A204.1 (cell line): ENCODE measurements at regions not wholly inside any gene's neighbourhood (a gene's known extent, or its start where the extent isn't known, plus 50 kb on each side); places are given as distances from the start of the nearest gene placed in this dataset.

ENCODE experiments used
- FAIRE-seq: peaks from 2 replicates; lab custom pipeline; 2012; peaks lifted over from hg19 to GRCh38; lab: Jason Lieb, UNC

DNA sequence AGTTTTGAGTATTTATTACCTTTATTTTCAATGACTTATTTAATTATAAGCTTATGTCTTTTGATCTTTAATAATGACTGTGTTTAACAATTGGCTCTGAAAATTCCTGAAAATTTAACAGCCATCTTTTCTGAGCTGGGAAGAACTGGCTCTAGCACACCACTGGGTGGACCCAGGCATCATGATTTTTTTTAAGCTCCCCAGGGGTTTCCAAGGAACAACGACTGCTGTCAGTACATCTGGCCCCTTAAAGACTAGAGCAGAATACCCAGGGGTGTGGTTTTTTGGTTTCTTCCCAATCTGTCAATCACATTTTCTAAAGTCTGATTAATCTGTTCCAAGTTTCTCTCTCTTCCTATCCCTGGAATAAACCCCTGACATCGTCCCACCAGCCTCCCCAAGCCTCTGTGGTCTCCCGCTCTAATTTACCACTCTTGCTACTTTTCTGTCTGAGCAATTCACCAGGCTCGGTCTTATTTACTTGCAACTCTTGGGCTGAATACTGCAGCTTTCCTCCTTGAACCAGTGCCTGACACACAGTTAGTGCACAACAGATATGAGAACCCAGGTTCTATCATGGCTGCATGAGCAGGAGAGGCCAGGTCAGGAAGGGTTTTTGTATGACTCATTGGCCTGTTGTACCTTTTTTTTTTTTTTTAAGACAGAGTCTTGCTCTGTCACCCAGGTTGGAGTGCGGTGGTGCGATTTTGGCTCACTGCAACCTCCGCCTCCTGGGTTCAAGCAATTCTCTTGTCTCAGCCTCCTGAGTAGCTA lies 321.9 kb downstream of the ZSWIM6 start:
- FAIRE-seq: no peak

DNA sequence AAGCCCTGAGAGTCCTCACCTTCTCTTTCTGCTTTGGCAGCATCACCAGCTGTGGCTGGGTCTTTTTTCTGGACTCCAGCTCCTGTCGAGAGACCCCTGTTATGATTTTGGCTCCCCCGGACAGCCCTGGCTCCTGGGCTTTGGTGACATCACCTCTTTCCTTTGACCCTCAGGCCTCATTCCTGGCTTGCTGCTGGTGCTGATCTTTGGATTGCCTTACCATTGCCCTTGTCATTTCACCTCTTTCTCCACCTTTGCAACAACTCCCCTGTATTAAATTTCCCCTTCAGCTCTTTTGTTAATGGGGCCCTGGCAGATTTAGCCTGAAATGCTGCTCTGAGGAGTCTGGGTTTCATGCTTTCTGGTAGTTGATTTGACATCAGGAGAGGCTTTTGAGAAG lies 322.8 kb downstream of the ZSWIM6 start:
- FAIRE-seq: no peak

DNA sequence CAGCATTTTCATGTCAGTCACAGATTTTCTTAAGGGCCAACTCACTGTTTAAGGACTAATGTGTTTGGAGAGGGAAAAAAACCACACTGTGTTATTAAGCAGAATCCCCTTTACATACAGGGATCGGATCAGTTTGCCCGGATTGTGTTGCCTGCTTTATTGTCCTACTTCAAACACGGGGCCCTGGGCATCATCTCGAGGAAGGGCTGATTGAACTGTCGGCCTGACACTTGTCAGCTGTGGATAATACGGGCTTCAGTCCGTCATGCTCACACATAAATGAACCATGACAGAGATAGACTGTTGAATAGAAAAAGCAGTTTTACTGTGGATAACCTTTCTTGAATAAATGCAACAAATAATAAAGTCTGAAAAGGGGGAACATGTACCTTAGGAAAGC lies 325.0 kb downstream of the ZSWIM6 start:
- FAIRE-seq: no peak

DNA sequence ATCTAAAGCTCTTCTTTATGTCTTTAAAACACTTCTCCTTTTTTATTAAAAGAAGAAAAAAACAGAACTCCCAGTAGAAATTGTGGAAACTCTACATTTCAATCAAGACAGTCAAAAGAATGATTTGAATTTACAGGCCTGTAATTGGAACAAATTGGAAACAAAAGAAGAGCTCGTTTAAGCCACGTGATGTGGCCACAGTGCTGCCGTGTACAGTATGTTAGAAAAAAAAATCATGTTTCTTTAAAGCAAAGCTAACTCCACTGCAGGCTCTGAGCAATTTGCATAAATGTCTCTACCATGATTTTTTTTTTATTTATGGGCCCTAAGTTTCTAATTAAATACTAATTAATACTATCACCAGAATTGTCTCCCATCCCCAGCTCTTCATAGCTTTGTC lies 325.6 kb downstream of the ZSWIM6 start:
- no peak for FAIRE-seq

- FAIRE-seq: no peak
These were observed 326.5 kb downstream of the ZSWIM6 start for GRCh38 chr5:61658592-61659008.

- FAIRE-seq: no peak
These were observed 327.2 kb downstream of the ZSWIM6 start for GRCh38 chr5:61659221-61659696.

DNA sequence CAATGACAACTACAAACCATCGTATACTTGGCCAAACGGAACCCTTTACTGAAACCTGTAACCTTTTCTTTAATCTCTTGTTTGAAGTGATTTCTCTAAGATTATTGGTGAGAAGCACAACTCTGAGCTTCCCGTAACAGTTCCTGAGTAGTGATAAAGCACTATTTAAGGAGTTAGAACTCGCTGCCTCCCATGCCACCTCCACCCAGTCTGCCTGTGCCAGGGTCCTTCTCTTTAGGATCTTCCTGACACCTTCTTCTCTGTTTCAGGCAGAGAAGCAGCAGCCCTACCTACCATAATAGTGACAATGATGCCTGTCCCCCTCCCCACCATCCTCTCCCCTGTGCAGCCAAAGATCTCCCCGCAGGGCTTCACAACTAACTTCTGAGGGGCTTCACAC lies 330.6 kb downstream of the ZSWIM6 start:
- no peak for FAIRE-seq

- FAIRE-seq: no peak
These were observed 334.1 kb downstream of the ZSWIM6 start for GRCh38 chr5:61666064-61666621.

- no peak for FAIRE-seq
These were observed 335.6 kb downstream of the ZSWIM6 start for GRCh38 chr5:61667525-61668218.

GRCh38 chr5:61669531-61669930 lies 337.5 kb downstream of the ZSWIM6 start:
- FAIRE-seq: no peak

GRCh38 chr5:61670941-61671340 lies 338.9 kb downstream of the ZSWIM6 start:
- no peak for FAIRE-seq

DNA sequence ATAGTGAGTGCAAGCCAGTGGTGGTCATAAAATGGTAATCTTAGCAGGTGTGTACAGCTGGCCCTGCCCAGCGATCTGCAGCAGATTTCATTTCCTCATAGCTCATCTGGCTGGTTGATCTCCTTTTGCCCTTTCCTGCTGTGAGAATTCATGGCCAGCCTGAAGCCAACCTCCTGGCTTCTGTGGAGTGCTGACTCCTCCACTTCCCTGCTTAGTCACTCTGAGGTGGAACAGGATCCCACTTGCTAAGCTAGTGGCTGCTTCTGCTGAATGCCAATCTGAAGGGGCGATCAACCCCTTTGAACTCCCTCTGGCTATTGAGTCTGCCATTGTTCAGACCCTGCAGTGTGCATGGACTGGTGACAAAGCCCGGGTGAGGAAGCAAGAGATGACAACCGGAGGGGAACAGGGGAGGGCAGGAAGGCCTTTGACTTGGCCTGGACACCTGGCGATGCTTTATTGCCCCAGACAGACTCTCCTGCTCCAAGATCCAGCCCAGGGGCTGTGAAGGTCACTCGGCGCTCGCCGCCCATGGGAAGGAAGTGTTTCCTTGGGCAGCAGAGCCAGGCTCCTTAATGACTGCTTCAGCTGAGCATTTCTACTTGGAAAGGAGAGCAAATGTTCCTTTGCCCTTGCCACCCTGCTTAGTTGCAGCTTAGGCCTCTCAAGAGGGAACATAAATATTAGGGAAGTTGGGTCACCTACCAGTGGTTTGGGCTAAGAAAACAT lies 341.1 kb downstream of the ZSWIM6 start:
- no peak for FAIRE-seq

DNA sequence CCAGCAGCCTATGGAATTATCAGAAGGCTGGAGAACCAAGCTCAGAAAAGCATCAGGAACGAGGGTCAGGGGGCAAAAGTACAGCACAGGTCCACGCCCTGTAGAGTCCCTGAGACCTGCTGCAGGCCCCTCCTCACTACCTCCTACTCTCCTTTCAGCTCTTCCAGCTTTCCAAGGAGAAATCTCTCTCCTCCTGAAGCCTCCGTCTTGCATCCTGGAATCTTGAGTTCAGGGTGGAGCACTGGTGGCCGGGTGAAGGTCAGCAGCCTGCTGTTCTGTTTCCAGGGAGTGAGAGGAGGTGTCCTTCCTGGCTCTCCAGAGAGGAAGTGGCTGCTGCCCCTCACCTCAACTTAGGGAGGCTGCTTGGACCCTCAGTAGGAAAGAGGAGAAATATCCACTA lies 342.3 kb downstream of the ZSWIM6 start:
- FAIRE-seq: no peak

DNA sequence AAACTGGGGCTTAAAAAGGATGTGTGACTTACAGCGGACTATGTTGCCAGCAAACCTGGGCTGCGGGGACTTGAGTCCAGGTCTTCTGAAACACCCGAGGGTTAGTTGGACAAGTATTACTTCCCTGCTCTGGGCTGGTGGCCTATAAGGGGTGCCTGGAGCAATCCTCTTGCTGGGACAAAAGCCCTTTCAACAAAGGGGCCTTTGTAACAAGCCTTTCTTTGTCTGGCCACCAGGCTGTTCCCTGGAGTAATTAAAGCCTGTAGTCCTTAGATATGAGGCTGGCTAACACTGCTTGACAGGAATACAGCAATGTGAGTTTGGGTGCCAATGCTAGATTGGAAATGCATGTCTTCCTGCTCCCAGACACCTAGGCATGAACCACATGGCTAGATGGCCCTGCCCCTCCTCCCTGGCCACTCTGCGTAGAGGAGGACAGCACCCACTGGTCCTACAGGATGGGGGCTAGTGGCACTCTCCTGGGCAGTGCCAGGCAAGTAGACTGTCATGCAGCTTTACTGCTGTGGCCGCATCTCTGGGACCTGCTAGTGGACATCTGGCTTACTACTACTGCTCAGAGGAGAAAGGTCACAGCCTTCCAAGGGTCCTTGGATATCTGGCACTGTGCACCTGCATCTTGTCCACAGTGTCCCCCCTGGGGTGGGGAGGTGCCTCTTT lies 343.1 kb downstream of the ZSWIM6 start:
- FAIRE-seq: no peak

GRCh38 chr5:61677220-61677619 lies 345.2 kb downstream of the ZSWIM6 start:
- no peak for FAIRE-seq

- FAIRE-seq: no peak
These were observed 346.9 kb downstream of the ZSWIM6 start for GRCh38 chr5:61678966-61679365.

GRCh38 chr5:61679562-61679961 lies 347.5 kb downstream of the ZSWIM6 start:
- FAIRE-seq: no peak

- no peak for FAIRE-seq
These were observed 348.2 kb downstream of the ZSWIM6 start for GRCh38 chr5:61680247-61680646.

DNA sequence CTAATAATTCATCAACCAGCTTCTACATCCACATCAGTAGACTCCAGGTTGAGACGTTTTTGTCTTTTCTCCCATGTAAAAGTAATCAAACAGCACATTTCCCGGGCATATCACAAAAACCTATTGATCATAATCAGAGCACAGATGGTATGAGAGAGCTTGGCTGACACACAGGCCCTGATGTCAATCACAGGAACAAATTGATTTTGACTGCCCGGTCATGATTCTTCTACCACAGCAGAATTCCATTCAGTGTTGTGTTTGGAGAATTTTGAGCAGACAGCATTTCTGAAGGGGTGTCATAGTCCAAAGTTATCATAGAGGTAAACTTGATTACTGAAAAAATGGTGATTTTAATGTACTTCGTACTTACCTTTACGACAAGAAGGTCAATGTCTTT lies 351.1 kb downstream of the ZSWIM6 start:
- FAIRE-seq: no peak

DNA sequence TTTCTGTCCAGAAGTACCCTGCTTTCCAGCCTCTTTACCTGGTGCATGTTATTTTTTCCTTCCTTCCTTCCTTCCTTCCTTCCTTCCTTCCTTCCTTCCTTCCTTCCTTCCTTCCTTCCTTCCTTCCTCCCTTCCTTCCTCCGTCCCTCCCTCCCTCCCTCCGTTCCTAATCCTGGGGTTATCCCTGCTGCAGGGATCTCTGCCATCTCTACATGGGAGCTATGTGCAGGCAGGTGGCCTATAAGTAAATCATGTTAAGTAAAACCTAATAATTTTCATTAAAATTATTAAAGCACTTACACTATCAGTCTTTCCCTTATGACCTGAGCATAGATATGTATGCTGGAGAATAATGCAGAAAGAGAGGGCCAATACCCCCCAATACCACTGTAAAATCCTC lies 351.9 kb downstream of the ZSWIM6 start:
- FAIRE-seq: no peak

- no peak for FAIRE-seq
These were observed 354.6 kb downstream of the ZSWIM6 start for GRCh38 chr5:61686491-61687257.
